ENCODE measurements at regions not wholly inside any gene's neighbourhood (a gene's known extent, or its start where the extent isn't known, plus 50 kb on each side); places are given as distances from the start of the nearest gene placed in this dataset.

- TF ChIP-seq POLR2A (IDR thresholded peaks at IDR 0.05) (no peak), CTCF (IDR thresholded peaks at IDR 0.05) (no peak), POLR2AphosphoS5 (IDR thresholded peaks at IDR 0.05) (no peak), EP300 (IDR thresholded peaks at IDR 0.05) (no peak)
Observed at GRCh38 chr5:53288511-53288910, 179.0 kb upstream of the MOCS2 start.
